K562 (cell line): ENCODE measurements at regions not wholly inside any gene's neighbourhood (a gene's known extent, or its start where the extent isn't known, plus 50 kb on each side); places are given as distances from the start of the nearest gene placed in this dataset.

Experiments used
- ATAC-seq: fragments of 200-7000 bp; cut with Tn5 transposase; 3 replicates; pipeline ENCODE4 v1.9.1; 2020; ENCODE audit warnings: moderate library complexity
- BruUV-seq: library from RNA; stranded (reverse); fragments of 400-500 nt; replicated peaks from 2 replicates; lab custom pipeline; 2021; lab: Mats Ljungman, UMichigan
- CTCF ChIA-PET: fragments of 300-600 bp; formaldehyde crosslinking; extraction: SDS; loops from one replicate; lab custom pipeline; 2021; ENCODE audit warnings: low intra/inter-chr PET ratio; lab: Yijun Ruan, JAX
- POLR2A ChIA-PET: fragments of 300-600, 350-650 bp; sonication (Branson Sonifier 250); formaldehyde crosslinking; extraction: SDS; loops from one replicate; lab custom pipeline; 2021; ENCODE audit warnings: antibody characterized with exemption, inconsistent platforms; lab: Yijun Ruan, JAX
- DNase-seq, 4 experiments: peaks; one replicate each; pipeline versions ENCODE4 v3.0.0 to v3.0.0-alpha.2; 2011 to 2018; ENCODE audit warnings: low spot score in 3 of 4, mixed read lengths in 3 of 4; ENCODE audit errors: extremely low read depth in 1 of 4
- FAIRE-seq: peaks from 2 replicates; lab custom pipeline; 2011; peaks lifted over from hg19 to GRCh38; lab: Jason Lieb, UNC
- H2AFZ ChIP-seq: 2 replicates; pipeline ENCODE4 v1.6.0; 2011; ENCODE audit warnings: low read depth, low read length, control low read depth, inconsistent platforms
- H3K27ac ChIP-seq: fragments of 200-600 bp; 3 replicates; pipeline ENCODE4 v1.8.0; 2011; ENCODE audit warnings: low read depth, mild to moderate bottlenecking, control low read depth, inconsistent platforms, low read length, moderate library complexity, mixed read lengths; ENCODE audit errors: extremely low read depth
- H3K27me3 ChIP-seq, 2 experiments: fragments of 300-600 bp in 1 of 2; 2 replicates in 1 of 2; 3 replicates in 1 of 2; pipeline versions ENCODE4 v1.6.0 to v1.8.0; 2011; ENCODE audit warnings: inconsistent platforms in 2 of 2, low read length in 2 of 2, mild to moderate bottlenecking in 1 of 2, mixed read lengths in 1 of 2, moderate library complexity in 1 of 2; ENCODE audit not compliant: control insufficient read depth in 2 of 2, insufficient read depth in 2 of 2
- H3K36me3 ChIP-seq: fragments of 300-600 bp; 3 replicates; pipeline ENCODE4 v1.8.0; 2011; ENCODE audit warnings: mild to moderate bottlenecking, low read length, inconsistent platforms; ENCODE audit not compliant: control insufficient read depth, insufficient read depth
- H3K4me1 ChIP-seq, 2 experiments: fragments of 200-600 bp in 1 of 2; replicated peaks in 1 of 2; 2 replicates in 1 of 2; 3 replicates in 1 of 2; pipeline versions ENCODE4 v1.5.1 to v1.8.0; 2011; ENCODE audit warnings: inconsistent platforms in 2 of 2, low read length in 2 of 2, mild to moderate bottlenecking in 1 of 2, mixed read lengths in 1 of 2, moderate library complexity in 1 of 2; ENCODE audit not compliant: control insufficient read depth in 2 of 2, insufficient read depth in 2 of 2
- H3K4me2 ChIP-seq: 2 replicates; pipeline ENCODE4 v1.6.1; 2011; ENCODE audit warnings: low read length, control low read depth, inconsistent platforms, mixed read lengths; ENCODE audit not compliant: insufficient read depth
- H3K4me3 ChIP-seq: fragments of 200-600 bp; sonication (generic), shearing (Covaris generic); 2 replicates; pipeline ENCODE4 v1.5.1; 2016; ENCODE audit warnings: control low read depth, inconsistent platforms
- H3K79me2 ChIP-seq: fragments of 200-600 bp; 3 replicates; pipeline ENCODE4 v1.8.0; 2011; ENCODE audit warnings: low read length, inconsistent platforms; ENCODE audit not compliant: control insufficient read depth, insufficient read depth
- H3K9ac ChIP-seq, 2 experiments: 2 replicates each; pipeline versions ENCODE4 v1.6.0 to v1.6.1; 2011; ENCODE audit warnings: low read depth in 2 of 2, low read length in 2 of 2, control low read depth in 1 of 2, inconsistent platforms in 1 of 2, mild to moderate bottlenecking in 1 of 2, mixed read lengths in 1 of 2; ENCODE audit not compliant: insufficient read depth in 1 of 2
- H3K9me1 ChIP-seq: one replicate; pipeline ENCODE4 v1.6.0; 2011; ENCODE audit warnings: inconsistent platforms, mild to moderate bottlenecking, low read length, moderate library complexity; ENCODE audit not compliant: control insufficient read depth, insufficient read depth
- H3K9me3 ChIP-seq: replicated peaks from 2 replicates; pipeline ENCODE4 v1.5.1; 2011; ENCODE audit warnings: low read depth, low read length, inconsistent platforms; ENCODE audit not compliant: control insufficient read depth, insufficient read depth
- H4K20me1 ChIP-seq: replicated peaks from 2 replicates; pipeline ENCODE4 v1.6.1; 2011; ENCODE audit warnings: low read length, inconsistent platforms, mixed read lengths; ENCODE audit not compliant: control insufficient read depth, insufficient read depth
- CREB3 ChIP-seq: fragments of 450-650 bp; conservative IDR thresholded peaks from 2 replicates; pipeline ENCODE4 v1.6.1; 2016; ENCODE audit warnings: missing genetic modification characterization, low read depth, mild to moderate bottlenecking, missing compliant biosample characterization, moderate library complexity
- GATAD2A ChIP-seq: fragments of 450-650 bp; IDR thresholded peaks from 2 replicates; pipeline ENCODE4 v1.6.1; 2017
- SIN3A ChIP-seq, 2 experiments: fragments of 150-350 bp in 1 of 2; IDR thresholded peaks; 2 replicates each; pipeline ENCODE4 v1.6.1; 2011 to 2016; ENCODE audit warnings: borderline replicate concordance in 2 of 2, low read depth in 2 of 2, low read length in 2 of 2, mild to moderate bottlenecking in 2 of 2, moderate library complexity in 2 of 2; ENCODE audit not compliant: control insufficient read depth in 1 of 2
- YY1 ChIP-seq, 3 experiments: IDR thresholded peaks; 2 replicates each; pipeline ENCODE4 v1.6.1; 2011; ENCODE audit warnings: low read length in 2 of 3, mild to moderate bottlenecking in 2 of 3, moderate library complexity in 2 of 3, borderline replicate concordance in 1 of 3, control low read depth in 1 of 3, low read depth in 1 of 3; ENCODE audit not compliant: insufficient read depth in 3 of 3, insufficient replicate concordance in 2 of 3, control insufficient read depth in 1 of 3, insufficient read length in 1 of 3; ENCODE audit errors: extremely low read depth in 1 of 3
- ZKSCAN1 ChIP-seq: fragments of 150-350 bp; IDR thresholded peaks from 2 replicates; pipeline ENCODE4 v1.6.1; 2016; ENCODE audit warnings: low read depth, low read length
- ZNF239 ChIP-seq: fragments of 250-450 bp; sonication (Bioruptor Pico); IDR thresholded peaks from 2 replicates; pipeline ENCODE4 v1.4.0; 2020; ENCODE audit warnings: mild to moderate bottlenecking
- ZNF3 ChIP-seq: fragments of 250-450 bp; sonication (Bioruptor Pico); IDR thresholded peaks from 2 replicates; pipeline ENCODE4 v1.5.0; 2021; ENCODE audit warnings: mild to moderate bottlenecking, moderate library complexity
- WGBS: fragments of 100-300 bp; shearing (Covaris generic); methylation state at CpG from one replicate; pipeline ENCODE4 v1.1.6; 2016; ENCODE audit warnings: low coverage, mixed read lengths; ENCODE audit not compliant: insufficient coverage; ENCODE audit errors: missing lambda C conversion rate; 5-methylcytosine and 5-hydroxymethylcytosine counted together
- in situ Hi-C: fragments of 300-500 bp; cut with MboI; formaldehyde crosslinking; loops from 4 replicates; pipeline ENCODE4 v1.15.0; 2018; ENCODE audit warnings: inconsistent platforms, mixed read lengths
- intact Hi-C: fragments of 100-400 bp; cut with micrococcal nuclease; formaldehyde crosslinking; loops from 2 replicates; pipeline ENCODE4 v1.14.2; 2022

- H4K20me1 ChIP-seq: no peaks in the 10 kb centered on the region
- no TSS peak for BruUV-seq
- ChIA-PET CTCF (no interaction called here), POLR2A (no interaction called here)
- ATAC-seq: no peak
- TF ChIP-seq ZNF3 (no peak), ZKSCAN1 (no peak), CREB3 (tag) (no peak), GATAD2A (no peak), ZNF239 (no peak), YY1 (IDR thresholded peaks at IDR 0.05; ENCODE audit: borderline replicate concordance in 1 of 3, control insufficient read depth in 1 of 3, extremely low read depth in 1 of 3, insufficient read depth in 3 of 3, insufficient read length in 1 of 3, insufficient replicate concordance in 2 of 3, low read depth in 1 of 3, low read length in 2 of 3) (no peak), SIN3A (IDR thresholded peaks at IDR 0.05; ENCODE audit: borderline replicate concordance in 2 of 2, control insufficient read depth in 1 of 2, low read depth in 2 of 2, low read length in 2 of 2) (no peak)
- TF ChIP-seq, all 486 proteins: peak for 0
- Histone ChIP-seq H2AFZ (no peak overlapping the region), H3K9ac (no peak overlapping the region), H3K79me2 (no peaks in the 10 kb centered on the region), H3K9me3 (no peaks in the 10 kb centered on the region), H3K27me3 (no peaks in the 10 kb centered on the region), H3K4me3 (no peak overlapping the region), H3K9me1 (no peaks in the 10 kb centered on the region), H3K4me2 (no peak overlapping the region), H3K27ac (no peak overlapping the region), H3K36me3 (no peaks in the 10 kb centered on the region), H3K4me1 (peaks cover 0 to 2% of the 10 kb centered on the region in 2 experiments; a peak in 2 of 5 replicates)
- DNase-seq (no peak), FAIRE-seq (no peak)
- in situ Hi-C loops: no loop called here
- intact Hi-C loops: no loop called here
- WGBS: 87% methylated on average over 2 of the region's 2 CpGs
Observed at GRCh38 chr6:90439586-90439985, 142.9 kb upstream of the BACH2 start.
